ENCODE measurements at regions not wholly inside any gene's neighbourhood (a gene's known extent, or its start where the extent isn't known, plus 50 kb on each side); places are given as distances from the start of the nearest gene placed in this dataset.

DNA sequence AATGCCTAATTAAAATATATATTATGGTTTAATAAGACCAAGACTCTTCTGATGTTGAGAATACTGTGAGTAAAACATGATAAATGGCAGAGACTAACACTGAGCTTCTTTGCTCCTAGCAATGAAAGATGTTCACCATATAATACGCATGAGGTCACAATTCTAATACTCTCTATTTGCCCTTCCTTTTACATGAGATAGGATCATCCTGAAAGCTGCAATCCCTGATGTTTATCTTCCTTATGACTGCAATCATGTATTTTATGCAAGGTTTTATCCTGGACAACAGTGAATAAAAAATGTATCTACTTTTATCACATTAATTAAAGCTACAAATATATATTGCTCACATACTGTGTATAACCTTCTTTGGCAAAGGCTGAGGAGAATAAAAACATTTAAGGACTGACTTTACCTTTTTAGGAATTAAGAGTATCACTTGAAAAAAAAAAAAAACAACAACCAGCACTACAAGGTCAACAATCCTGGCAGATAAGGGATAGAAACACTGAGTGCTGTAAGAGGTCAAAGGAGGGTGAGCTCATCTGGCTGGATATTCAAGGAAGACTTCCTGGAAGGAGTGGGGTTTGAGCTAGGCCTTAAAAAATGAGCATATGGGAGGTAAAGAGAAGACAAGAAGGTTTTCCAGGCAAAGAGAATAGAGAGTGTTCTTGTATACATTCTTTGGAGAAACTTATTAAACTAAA, 99.9 kb downstream of the AREG start:
- no peak overlapping the region for H3K27ac Mint-ChIP-seq
- TF ChIP-seq, protein P1, sequence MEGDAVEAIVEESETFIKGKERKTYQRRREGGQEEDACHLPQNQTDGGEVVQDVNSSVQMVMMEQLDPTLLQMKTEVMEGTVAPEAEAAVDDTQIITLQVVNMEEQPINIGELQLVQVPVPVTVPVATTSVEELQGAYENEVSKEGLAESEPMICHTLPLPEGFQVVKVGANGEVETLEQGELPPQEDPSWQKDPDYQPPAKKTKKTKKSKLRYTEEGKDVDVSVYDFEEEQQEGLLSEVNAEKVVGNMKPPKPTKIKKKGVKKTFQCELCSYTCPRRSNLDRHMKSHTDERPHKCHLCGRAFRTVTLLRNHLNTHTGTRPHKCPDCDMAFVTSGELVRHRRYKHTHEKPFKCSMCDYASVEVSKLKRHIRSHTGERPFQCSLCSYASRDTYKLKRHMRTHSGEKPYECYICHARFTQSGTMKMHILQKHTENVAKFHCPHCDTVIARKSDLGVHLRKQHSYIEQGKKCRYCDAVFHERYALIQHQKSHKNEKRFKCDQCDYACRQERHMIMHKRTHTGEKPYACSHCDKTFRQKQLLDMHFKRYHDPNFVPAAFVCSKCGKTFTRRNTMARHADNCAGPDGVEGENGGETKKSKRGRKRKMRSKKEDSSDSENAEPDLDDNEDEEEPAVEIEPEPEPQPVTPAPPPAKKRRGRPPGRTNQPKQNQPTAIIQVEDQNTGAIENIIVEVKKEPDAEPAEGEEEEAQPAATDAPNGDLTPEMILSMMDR (IDR thresholded peaks at IDR 0.05) = no peak
- no peaks in the 10 kb centered on the region for H3K27me3 Mint-ChIP-seq (ENCODE audit: insufficient read depth)
- H3K9me3 Mint-ChIP-seq = no peaks in the 10 kb centered on the region
- DNase-seq = no peak
- no peaks in the 10 kb centered on the region for H3K36me3 Mint-ChIP-seq (ENCODE audit: low read depth)
- no peak overlapping the region for H3K4me3 Mint-ChIP-seq
- peaks cover 10% of the 10 kb centered on the region for H3K4me1 Mint-ChIP-seq (ENCODE audit: low read depth)

DNA sequence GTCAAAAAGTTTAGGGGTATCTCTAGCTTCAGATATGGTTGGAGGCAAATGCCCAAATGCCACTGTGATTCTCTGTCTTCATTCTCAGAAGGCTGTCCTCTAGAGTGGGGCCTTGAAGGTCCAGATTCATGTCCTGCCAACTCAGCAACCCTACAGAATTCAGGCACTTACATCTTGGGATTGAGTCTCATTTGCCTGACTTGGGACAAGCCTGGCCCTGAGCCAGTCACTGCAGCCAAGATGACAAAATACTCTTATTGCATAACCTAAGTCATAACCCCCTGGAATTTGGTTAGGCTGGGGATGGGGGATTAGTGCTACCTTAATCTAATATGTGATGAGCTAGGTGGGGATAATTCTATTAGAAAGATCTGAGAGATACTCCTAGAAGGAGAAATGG, 100.5 kb downstream of the AREG start:
- TF ChIP-seq, protein P1 (IDR thresholded peaks at IDR 0.05) = no peak
- Mint-ChIP-seq H3K4me3 (no peak overlapping the region), H3K9me3 (no peaks in the 10 kb centered on the region), H3K27me3 (ENCODE audit: insufficient read depth) (no peaks in the 10 kb centered on the region), H3K36me3 (ENCODE audit: low read depth) (no peaks in the 10 kb centered on the region), H3K4me1 (ENCODE audit: low read depth) (peaks cover 12% of the 10 kb centered on the region), H3K27ac (no peak overlapping the region)
- no peak for DNase-seq

DNA sequence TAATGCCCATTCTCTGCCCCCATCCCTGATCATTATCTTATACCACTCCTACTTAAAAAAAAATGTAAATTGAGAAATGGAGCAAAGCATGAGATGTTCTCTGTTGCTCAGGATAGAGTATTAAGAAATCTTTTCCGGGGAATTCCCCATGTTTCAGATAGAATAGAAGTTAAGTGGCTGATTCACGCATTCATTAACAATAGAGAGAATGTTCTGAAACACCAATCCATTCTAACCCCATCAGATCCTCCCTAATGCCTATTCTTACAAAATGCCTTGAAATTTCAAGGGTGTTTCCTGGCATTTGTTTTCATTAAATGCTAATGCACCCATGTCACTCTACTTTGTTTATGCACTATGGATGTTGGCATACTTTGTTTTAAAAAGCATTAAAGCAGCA, 101.1 kb downstream of the AREG start:
- no peaks in the 10 kb centered on the region for H3K36me3 Mint-ChIP-seq (ENCODE audit: low read depth)
- H3K4me1 Mint-ChIP-seq (ENCODE audit: low read depth) = peaks cover 16% of the 10 kb centered on the region
- no peak overlapping the region for H3K27ac Mint-ChIP-seq
- H3K9me3 Mint-ChIP-seq = no peaks in the 10 kb centered on the region
- TF ChIP-seq, protein P1 (IDR thresholded peaks at IDR 0.05) = no peak
- no peak overlapping the region for H3K4me3 Mint-ChIP-seq
- no peak for DNase-seq
- no peaks in the 10 kb centered on the region for H3K27me3 Mint-ChIP-seq (ENCODE audit: insufficient read depth)

DNA sequence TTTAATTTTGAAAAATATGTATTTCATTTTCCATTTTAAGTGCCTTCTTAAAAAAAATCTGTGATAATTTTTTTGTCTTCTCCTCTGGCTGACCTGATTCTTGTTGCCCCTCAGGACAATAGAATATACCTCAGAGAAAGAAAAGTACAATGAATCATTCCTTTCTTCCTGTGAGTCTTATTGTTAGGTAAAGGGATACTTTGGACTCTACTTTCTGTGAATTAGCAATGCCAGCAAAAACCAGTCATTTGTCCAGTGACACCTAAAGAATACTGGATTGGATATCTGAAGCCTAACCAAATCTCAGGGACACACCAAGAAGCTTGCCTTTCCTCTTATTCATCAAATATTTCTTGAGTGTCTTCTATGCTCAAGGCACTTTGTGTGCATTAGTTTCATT, 102.1 kb downstream of the AREG start:
- TF ChIP-seq, protein P1 (IDR thresholded peaks at IDR 0.05) = no peak
- no peak for DNase-seq
- no peaks in the 10 kb centered on the region for H3K36me3 Mint-ChIP-seq (ENCODE audit: low read depth)
- H3K4me1 Mint-ChIP-seq (ENCODE audit: low read depth) = peaks cover 18% of the 10 kb centered on the region
- H3K4me3 Mint-ChIP-seq = no peak overlapping the region
- no peak overlapping the region for H3K27ac Mint-ChIP-seq
- no peaks in the 10 kb centered on the region for H3K27me3 Mint-ChIP-seq (ENCODE audit: insufficient read depth)
- no peaks in the 10 kb centered on the region for H3K9me3 Mint-ChIP-seq

DNA sequence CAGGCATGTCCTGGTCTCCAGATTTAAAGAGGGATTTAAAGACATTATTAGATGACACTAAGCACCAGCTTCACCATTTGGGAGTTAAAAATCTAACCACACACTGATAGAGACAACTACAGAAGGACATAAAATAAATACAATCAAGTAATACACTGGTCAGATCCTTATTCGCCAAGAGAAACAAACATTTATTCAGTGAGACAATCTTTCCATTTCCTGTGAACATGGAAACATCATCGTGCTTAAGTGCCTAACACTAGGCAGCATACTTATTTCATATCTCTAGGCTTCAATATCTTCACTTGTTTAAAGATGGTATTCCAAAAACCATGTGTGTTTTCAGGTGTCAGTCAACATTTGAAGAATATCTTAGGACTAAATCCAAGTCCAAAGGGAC, 103.6 kb downstream of the AREG start:
- DNase-seq = no peak
- Mint-ChIP-seq H3K9me3 (no peaks in the 10 kb centered on the region), H3K4me1 (ENCODE audit: low read depth) (peaks cover 18% of the 10 kb centered on the region), H3K27me3 (ENCODE audit: insufficient read depth) (no peaks in the 10 kb centered on the region), H3K36me3 (ENCODE audit: low read depth) (no peaks in the 10 kb centered on the region), H3K27ac (no peak overlapping the region), H3K4me3 (no peak overlapping the region)
- TF ChIP-seq, protein P1 (IDR thresholded peaks at IDR 0.05) = no peak
